HG03460 (cell line): ENCODE measurements at regions not wholly inside any gene's neighbourhood (a gene's known extent, or its start where the extent isn't known, plus 50 kb on each side); places are given as distances from the start of the nearest gene placed in this dataset.
"Not testable (repeated sequence)": the region's sequence is repeated elsewhere in the genome, so short reads cannot be mapped to it uniquely, and the experiment has no call there.

Experiments used
- ATAC-seq: cut with Tn5 transposase; IDR thresholded peaks from one replicate; pipeline ENCODE4 v1.9.1; 2021; ENCODE audit not compliant: unreplicated experiment

DNA sequence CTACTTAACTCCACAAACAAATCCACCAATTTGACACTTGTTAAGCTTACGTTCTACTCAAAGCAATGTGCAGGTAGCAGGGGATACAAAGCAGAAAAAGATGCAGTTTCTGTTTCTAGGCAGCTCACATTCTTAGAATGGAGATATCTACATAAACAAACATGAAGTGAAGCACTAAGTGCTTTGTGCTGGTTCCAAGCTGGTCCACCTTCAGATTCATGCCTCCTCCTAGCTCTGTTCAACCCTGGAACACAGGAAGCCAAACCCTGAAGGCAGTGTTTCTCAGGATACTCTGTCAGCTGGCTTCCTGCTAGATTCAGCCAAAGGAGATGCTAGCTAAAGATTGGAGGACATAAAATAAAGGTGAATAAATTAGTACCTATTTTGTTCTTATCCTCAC lies 55.3 kb upstream of the NOL4 start:
- ATAC-seq, result no peak

DNA sequence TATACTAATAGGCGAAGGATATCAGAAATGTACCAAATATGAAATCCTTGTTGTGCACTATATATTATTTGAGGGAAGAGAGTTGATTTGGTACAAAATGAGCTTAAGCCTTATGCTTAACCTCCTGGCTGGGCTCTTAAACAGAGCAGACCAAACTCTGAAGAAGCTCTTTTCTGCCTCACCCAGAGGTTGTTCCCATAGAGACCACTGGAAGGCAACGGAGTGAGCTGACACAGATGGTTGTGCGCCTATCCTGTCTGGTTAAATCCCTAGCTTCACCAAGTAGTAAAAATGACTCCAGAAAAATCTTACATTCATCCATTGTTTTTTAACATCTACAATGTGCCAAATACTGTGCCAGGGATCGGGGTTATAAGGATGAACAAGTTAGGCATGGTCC lies 55.9 kb upstream of the NOL4 start:
- no peak for ATAC-seq

DNA sequence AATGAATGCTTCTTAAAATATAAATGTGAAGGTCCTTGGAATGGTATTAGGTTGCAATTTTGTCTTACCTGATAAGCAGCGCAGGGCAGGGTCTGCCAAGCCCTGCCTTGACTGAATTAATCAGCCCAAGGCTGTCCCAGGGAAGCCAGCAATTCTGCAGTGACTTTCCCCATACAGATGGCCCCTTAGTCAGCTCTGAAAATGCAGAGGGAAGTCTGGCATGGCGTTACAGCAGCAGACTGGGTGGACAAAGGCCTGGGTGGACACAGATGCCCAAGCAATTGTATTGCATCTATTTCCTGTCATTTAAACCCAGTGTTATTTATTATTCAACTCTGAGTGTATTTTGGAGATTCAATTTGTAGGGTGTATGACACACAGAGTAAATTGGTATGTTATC lies 56.6 kb upstream of the NOL4 start:
- no peak for ATAC-seq

DNA sequence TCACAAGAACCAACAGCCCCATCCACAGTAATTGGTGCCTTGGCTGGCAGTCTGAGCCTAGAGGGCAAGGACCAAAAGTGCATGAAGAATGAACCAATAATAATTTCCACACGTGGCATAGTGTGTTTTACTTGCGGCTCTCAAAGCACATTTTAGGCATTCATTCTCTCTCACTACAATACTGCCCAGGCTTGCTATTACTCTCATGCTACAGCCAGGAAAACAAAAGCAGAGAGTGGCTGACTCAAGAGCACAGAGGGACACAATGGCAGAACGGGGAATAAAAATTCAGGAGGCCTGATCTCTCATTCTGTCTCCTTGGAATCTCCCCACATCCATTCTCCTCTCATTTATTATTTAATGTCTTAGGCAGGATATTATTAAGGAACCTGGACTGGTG lies 57.0 kb upstream of the NOL4 start:
- no peak for ATAC-seq

DNA sequence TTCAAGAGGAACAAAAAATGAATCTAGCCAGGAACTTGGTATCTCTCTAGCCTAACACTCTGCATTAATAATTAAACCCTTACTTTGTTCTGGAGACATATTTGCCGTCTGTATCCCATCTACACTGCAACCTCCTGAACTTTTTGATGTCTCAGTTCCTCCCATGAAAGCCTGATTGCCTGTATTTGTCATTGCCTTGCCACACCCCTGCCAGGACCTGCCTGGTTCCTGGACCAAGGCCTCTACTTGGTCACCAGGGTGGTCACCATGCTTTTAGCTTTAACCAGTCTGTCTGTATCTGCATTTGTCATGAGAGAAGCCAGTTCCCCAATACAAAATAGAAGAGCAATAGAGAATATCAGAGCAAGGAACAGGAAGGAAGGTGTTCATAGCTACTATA lies 58.8 kb upstream of the NOL4 start:
- no peak for ATAC-seq

DNA sequence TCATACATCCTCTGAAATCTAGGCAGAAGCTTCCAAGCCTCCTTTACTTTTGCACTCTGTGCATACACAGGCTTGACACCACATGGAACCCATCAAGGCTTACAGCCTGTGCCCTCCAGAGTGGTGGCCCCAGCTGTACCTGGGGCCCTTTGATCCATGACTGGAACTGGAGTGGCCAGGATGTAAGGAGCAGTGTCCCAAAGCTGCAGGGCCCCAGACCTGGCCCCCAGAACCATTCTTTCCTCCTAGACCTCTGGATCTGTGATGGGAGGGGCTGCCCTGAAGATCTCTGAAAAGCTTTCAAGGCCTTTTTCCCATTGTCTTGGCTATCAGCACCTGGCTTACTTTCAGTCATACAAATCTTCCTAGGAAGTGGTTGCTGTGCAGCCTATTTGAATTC lies 63.1 kb upstream of the NOL4 start:
- ATAC-seq, result no peak

DNA sequence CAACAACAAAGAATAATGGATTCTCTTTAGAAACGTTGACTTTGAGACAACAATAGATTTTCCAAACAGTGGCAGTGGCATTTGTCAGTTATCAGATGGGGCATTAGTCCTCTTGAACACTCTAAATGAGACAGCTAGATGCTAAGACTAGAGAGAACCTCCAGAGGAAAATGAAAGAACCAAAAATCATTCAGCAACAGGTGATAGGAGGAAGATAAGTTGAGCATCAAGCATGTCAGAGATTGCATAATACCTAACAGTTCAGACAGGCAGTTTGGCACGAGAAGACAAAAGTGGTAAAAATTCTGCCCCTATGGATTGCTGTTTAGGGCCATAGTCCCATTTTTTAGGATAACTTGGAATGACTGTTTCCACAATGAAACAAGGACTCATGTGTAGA lies 67.9 kb upstream of the NOL4 start:
- ATAC-seq, result no peak

DNA sequence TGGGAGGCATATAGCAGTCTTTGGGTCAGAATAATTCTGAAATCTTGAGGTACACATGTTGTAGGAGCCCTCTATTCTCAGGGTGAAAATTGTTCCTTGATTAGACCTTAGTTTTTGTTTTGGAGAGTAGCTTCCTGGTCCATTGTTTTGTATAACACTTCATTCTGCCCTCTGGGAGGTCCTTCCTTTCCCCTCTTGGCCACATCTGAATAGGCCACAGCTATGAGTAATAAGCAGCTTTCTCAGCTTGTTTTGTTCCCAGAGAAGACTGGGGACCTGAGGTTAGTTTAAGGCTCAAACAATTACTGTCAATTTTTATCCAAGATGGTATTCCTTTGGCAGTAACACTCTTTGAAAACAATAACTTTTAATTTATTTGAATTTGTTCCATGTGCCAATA lies 72.6 kb upstream of the NOL4 start:
- no peak for ATAC-seq

DNA sequence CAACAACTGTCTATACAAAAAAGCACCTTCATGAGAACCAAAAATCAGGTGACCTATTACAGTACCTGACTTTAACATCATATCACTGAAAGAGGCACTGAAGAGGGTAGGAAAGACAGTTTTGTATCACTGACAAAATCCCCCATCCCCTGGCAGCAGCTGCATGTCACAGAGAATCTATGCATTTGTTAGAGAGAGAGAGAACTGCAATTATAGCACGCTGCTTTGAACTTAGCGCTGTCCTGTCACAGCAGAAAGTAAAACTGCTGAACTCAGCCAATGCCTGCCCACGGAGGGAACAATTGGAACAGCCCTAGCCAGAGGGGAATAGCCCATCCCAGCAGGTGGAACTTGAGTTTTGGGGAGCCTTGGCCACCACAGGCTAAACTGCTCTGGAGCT lies 75.1 kb upstream of the NOL4 start:
- ATAC-seq, result no peak

DNA sequence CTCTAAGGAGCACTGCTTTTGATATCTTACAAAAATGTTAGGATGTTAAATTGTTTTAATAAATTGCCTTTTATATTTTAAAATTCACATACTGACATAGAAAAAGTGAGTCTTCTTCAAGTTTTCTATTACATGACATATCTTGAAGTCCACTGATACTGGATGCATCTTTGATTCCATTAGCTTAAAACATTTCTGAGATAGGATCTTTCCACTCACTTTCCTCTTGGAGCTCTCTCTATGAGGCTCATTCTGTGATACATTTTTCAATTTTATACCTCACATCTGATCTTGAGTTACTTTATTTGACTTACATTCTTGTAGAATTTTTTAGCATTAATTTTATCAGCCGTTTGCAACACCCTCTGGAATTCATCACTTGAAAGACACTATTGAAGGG lies 86.8 kb upstream of the NOL4 start:
- no peak for ATAC-seq

DNA sequence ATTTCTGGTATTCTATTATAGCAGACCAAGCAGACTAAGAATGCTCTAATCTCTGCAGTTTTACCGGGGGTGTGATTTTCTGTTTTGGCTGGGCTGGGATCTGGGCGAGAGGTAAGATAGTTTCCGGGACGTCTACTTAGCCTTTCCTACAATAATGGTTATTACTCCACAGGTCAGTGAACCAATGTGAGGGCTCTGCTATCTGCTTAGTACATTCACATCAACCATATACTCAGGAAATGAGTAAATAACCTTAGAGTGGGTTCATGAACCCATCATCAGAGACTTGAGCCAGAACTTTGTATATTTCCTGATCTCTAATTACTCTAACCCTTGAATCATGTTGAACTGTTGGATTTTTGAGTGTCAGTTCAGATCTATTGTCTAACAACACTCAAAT lies 90.1 kb upstream of the NOL4 start:
- no peak for ATAC-seq

DNA sequence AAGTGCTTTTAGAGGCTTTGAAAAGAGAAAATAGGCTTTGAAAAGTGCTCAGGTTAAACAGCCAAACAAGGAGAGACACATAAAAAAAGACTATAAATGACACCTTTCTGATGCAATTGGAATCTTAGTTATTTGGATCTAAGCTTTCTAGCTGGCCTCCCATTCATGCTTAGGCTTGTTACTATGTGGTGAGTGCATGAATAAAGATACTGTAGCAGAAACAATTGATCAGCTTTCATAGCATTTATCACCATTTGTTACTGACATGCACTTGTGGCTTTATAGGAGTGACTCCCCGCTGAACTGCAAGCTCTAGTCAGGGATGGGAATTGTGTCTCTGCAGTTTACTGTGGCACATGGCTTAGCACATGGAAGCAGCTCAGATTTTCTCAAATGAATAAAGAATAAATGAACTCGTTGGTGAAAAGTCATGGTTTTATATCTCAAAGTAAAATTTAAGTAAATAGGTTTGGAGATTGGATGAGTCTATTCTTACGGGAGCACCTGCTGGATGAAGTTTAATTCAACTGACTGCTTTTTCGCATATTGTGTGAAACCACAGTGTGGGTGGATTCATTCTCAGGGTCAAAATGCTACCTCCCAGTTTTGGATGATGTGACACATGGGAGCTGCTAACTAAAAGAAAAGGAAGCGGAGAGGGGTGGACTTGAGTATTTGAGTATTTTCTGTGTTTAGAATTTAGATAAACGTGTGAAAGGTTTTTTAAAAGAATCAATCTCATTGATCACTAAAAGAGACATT lies 91.1 kb upstream of the NOL4 start:
- ATAC-seq, result no peak

DNA sequence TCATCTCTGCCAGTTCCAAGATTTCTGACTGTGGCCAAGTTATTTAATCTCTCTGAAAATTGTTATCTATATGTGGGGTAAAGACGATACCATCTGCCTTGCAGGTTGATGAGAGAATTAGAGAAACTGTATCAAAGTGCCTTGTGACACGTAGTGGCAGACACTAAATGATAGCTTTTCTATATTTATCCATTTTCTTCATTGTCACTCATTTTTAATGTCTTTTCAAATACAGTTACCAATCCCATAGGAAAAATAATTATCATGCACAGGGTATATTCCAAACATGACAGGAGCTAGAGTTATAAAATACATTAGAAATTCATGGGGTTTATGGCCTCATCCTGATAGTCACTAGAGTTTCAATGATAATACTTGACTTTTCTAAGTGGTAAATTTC lies 95.6 kb upstream of the NOL4 start:
- ATAC-seq, result no peak

DNA sequence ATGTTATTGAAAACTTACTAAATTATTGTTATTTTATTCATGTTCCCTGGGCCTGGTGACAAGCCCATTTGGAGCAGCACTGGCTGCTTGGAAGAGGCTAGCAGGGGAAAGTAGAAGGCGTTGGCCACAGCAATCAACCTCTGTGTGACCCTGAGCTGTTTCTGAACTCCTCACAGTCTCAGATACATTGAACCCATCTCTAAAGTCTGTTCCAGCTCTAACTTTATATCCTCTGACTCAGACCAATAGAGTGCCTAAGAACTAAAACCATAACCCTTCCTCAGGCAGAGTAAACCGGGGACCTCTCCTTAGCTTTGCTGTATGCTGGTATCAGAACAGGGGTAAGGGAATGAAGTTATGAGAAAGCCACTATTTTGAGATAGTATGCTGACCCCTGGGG lies 96.4 kb upstream of the NOL4 start:
- peak; percentile 53 for ATAC-seq

DNA sequence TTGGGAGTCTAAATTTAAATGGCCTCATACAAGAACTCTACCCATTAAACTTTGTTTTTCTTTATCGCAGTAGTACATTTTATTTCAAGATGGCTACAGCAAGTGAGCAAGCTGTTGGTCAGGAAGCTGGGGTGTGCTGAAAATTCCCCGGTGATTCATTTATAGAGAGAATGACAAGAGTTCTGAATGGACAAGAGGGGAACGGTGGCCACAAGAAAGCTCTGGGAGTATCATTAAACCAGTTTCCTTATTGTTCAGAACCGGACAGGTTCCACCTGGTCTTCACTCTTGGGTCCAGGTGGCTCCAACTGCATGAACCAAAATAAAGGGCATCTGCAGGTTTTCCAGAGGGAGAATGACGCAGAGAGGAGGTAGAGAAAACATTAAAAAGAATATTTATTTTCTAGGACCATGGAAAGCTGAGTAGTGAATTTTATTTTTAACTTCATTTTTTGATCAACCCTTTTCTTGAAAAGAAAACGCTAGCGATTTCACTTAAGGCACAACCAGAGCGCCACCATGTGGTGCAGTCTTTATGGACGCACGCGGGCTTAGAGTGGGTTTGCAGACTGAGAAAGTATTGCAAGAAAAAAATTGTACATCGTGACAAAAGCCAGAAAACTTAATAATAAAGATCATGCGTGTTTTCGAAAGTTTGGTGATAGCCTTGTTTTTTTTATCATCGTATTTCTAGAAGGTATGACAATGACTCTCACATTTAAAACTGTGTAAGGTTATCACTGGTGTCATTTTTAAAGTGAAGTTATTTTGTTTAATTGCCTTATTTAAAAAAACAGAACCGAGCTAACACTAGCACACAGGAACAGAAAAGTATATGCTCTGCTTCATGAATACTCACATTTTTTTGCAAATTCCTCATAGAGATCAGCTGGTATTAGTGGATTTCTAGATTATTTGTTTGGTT lies 97.9 kb upstream of the NOL4 start:
- ATAC-seq, result peak; percentile 74

DNA sequence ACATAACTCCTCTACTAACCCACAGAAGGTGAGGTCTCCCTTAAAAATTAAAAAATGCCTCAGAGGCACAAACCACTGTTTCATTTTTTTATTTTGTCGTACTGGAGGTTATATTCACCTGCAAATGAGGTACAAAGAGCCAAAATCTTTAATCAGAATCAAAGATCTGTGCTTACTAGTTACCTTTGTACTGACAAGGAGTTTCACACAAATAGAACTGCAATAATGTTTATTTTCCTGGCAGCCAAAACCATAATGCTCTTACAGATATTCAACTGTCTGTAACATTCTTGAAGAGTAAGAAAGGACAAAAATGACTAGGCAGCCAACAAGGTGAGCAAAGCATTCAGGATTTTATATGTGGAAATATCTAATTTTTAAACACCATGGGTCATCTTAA lies 105.1 kb upstream of the NOL4 start:
- ATAC-seq, result no peak

DNA sequence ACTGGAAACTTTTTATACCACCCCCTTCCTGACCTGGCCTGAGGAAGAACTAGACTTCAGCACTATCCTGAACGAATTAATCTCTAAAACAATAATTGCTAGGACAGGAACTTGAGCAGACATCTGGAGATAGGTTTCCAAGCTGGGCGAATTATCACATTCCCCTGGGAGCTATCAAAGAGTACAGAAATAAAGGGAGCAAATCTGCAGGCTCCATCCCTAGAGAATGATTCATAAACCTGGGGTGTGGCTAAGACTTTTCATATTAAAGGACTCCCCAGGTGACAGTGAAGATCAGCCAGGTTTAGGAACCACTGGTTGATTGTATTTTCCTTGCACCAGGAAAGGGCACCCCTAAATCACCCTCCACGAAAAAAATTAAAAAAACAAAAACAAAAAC lies 105.6 kb upstream of the NOL4 start:
- ATAC-seq, result no peak

DNA sequence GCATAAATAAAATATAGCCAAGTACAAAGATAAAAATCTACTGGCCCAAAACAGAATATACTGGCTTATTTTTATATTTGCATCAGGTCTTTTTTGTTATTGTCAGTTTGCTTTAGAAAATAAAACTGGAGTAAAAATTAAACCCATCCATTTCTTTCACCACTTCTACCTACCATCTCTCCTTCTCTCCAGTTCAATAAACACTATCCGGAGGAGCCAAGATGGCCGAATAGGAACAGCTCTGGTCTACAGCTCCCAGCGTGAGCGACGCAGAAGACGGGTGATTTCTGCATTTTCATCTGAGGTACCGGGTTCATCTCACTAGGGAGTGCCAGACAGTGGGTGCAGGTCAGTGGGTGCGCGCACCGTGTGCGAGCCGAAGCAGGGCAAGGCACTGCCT lies 106.2 kb upstream of the NOL4 start:
- not testable (repeated sequence) for ATAC-seq

DNA sequence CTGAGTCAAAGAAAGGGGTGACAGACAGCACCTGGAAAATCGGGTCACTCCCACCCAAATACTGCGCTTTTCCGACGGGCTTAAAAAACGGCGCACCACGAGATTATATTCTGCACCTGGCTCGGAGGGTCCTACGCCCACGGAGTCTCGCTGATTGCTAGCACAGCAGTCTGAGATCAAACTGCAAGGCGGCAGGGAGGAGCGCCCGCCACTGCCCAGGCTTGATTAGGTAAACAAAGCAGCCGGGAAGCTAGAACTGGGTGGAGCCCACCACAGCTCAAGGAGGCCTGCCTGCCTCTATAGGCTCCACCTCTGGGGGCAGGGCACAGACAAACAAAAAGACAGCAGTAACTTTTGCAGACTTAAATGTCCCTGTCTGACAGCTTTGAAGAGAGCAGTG lies 106.6 kb upstream of the NOL4 start:
- not testable (repeated sequence) for ATAC-seq

DNA sequence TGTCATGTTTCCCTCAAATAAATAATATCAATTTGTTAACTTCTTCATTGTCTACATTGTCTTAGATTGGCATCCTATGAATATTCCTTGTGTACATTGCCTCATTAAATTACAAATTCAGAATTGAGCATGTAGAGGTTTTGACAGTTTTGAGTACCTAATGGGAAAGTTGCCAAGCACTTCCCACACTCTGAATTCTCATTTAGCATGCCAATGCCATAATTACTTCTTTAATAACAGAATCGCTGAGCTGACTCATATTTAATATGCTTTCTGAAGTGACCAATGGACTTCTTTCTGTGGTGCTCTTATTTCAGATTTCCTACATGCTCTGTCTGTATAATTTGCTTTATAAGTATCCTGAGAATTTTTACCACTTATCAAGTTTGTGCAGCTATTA lies 114.4 kb upstream of the NOL4 start:
- no peak for ATAC-seq

DNA sequence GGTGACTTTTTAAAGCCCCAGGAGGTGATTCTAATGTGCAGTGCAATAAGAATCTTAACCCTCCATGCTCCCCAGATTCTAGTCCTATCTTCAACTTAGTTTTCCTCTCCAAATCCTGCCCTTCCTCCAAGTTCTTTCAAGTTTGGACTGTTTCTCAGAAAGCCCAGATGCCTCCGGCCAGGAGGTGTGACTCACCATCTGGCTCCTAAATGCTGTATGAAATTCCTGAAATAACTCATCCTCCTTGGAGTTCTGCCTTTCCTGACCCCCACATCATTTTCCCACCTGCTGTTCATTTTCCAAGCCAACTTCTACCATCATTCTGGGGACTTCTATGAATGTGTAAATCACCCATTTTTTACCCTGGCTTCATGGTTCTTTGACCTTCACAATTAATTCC lies 118.2 kb upstream of the NOL4 start:
- no peak for ATAC-seq

DNA sequence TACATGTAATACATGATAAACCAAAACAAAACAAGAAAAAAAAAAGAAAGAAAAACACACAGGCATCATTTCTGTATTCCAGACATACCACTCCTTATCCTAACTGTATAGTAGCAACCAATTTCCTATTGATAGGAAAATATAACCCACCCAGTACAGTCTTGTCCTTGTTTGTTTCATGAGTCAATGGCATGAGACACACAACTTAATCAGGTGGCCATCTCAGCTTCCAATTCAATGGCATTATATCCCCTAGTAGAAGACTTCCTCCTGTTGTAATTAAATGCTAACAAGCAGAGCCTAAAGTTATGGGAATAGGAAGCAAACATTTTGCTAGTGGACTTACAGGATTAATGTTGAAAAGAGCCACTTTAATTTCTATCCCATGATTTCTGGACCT lies 121.0 kb upstream of the NOL4 start:
- no peak for ATAC-seq
